GM19438 (cell line): ENCODE measurements at regions not wholly inside any gene's neighbourhood (a gene's known extent, or its start where the extent isn't known, plus 50 kb on each side); places are given as distances from the start of the nearest gene placed in this dataset.

ENCODE experiments used
- ATAC-seq: cut with Tn5 transposase; IDR thresholded peaks from one replicate; pipeline ENCODE4 v1.9.1; 2021; ENCODE audit warnings: low read depth; ENCODE audit not compliant: unreplicated experiment

GRCh38 chr3:117117188-117117936, 407.8 kb downstream of the TUSC7 start:
- ATAC-seq: no peak

- ATAC-seq: no peak
These were observed 409.0 kb downstream of the TUSC7 start for GRCh38 chr3:117118604-117119003.

- no peak for ATAC-seq
These were observed 410.4 kb downstream of the TUSC7 start for GRCh38 chr3:117120014-117120413.

GRCh38 chr3:117122609-117123008, 413.0 kb downstream of the TUSC7 start:
- ATAC-seq: no peak

GRCh38 chr3:117126460-117126859, 416.9 kb downstream of the TUSC7 start:
- ATAC-seq: no peak

- ATAC-seq: no peak
These were observed 417.5 kb downstream of the TUSC7 start for GRCh38 chr3:117126946-117127546.

GRCh38 chr3:117128133-117128532, 418.6 kb downstream of the TUSC7 start:
- no peak for ATAC-seq

- ATAC-seq: no peak
These were observed 419.3 kb downstream of the TUSC7 start for GRCh38 chr3:117128872-117129271.

GRCh38 chr3:117129516-117129915, 419.9 kb downstream of the TUSC7 start:
- ATAC-seq: no peak

GRCh38 chr3:117130222-117130621, 420.6 kb downstream of the TUSC7 start:
- no peak for ATAC-seq

- ATAC-seq: no peak
These were observed 421.7 kb downstream of the TUSC7 start for GRCh38 chr3:117131259-117131658.

- no peak for ATAC-seq
These were observed 423.5 kb downstream of the TUSC7 start for GRCh38 chr3:117133066-117133465.

- ATAC-seq: no peak
These were observed 425.6 kb downstream of the TUSC7 start for GRCh38 chr3:117135207-117135606.

GRCh38 chr3:117136003-117136402, 426.4 kb downstream of the TUSC7 start:
- no peak for ATAC-seq

- no peak for ATAC-seq
These were observed 427.5 kb downstream of the TUSC7 start for GRCh38 chr3:117137065-117137464.

GRCh38 chr3:117139681-117140080, 430.1 kb downstream of the TUSC7 start:
- ATAC-seq: no peak

GRCh38 chr3:117141812-117142211, 432.2 kb downstream of the TUSC7 start:
- no peak for ATAC-seq

GRCh38 chr3:117144853-117145252, 435.3 kb downstream of the TUSC7 start:
- ATAC-seq: no peak

- ATAC-seq: no peak
These were observed 436.1 kb downstream of the TUSC7 start for GRCh38 chr3:117145677-117146076.

GRCh38 chr3:117146571-117146970, 437.0 kb downstream of the TUSC7 start:
- no peak for ATAC-seq

- no peak for ATAC-seq
These were observed 440.0 kb downstream of the TUSC7 start for GRCh38 chr3:117149584-117149983.

GRCh38 chr3:117150628-117151027, 441.0 kb downstream of the TUSC7 start:
- no peak for ATAC-seq
